ENCODE measurements at regions not wholly inside any gene's neighbourhood (a gene's known extent, or its start where the extent isn't known, plus 50 kb on each side); places are given as distances from the start of the nearest gene placed in this dataset.

DNA sequence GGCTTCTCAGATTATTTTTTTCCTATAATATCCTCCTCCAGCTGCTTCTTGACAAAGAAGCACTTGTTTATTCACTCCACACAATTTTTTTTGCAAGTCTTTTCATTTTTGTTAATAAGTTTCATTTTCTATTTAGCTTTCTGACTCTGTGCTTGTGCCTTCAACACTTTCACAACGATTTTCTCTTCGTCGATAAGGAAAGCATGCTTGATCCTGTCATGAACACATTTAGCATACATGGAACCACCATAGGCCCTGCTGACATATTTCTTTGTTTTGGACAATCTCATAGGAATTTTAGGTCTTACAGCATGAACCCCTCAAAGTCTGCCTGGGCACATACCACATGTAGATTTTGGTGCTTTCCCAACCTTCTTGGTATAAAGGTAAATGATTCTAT lies 346.0 kb downstream of the KCNRG start:
- TF ChIP-seq POLR2A (IDR thresholded peaks at IDR 0.05) (no peak), POLR2AphosphoS5 (IDR thresholded peaks at IDR 0.05) (no peak)
- TF ChIP-seq, protein P1, sequence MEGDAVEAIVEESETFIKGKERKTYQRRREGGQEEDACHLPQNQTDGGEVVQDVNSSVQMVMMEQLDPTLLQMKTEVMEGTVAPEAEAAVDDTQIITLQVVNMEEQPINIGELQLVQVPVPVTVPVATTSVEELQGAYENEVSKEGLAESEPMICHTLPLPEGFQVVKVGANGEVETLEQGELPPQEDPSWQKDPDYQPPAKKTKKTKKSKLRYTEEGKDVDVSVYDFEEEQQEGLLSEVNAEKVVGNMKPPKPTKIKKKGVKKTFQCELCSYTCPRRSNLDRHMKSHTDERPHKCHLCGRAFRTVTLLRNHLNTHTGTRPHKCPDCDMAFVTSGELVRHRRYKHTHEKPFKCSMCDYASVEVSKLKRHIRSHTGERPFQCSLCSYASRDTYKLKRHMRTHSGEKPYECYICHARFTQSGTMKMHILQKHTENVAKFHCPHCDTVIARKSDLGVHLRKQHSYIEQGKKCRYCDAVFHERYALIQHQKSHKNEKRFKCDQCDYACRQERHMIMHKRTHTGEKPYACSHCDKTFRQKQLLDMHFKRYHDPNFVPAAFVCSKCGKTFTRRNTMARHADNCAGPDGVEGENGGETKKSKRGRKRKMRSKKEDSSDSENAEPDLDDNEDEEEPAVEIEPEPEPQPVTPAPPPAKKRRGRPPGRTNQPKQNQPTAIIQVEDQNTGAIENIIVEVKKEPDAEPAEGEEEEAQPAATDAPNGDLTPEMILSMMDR (IDR thresholded peaks at IDR 0.05), result no peak
